ENCODE measurements at regions not wholly inside any gene's neighbourhood (a gene's known extent, or its start where the extent isn't known, plus 50 kb on each side); places are given as distances from the start of the nearest gene placed in this dataset.

- TF ChIP-seq CTCF (IDR thresholded peaks at IDR 0.05) = no peak
- no peak for TF ChIP-seq POLR2A (IDR thresholded peaks at IDR 0.05)
Measured at GRCh38 chr2:57440437-57440836, 606.2 kb upstream of the VRK2 start.

All from ovary (tissue), 3 donors.